ENCODE measurements at regions not wholly inside any gene's neighbourhood (a gene's known extent, or its start where the extent isn't known, plus 50 kb on each side); places are given as distances from the start of the nearest gene placed in this dataset.

GRCh38 chr2:128708106-128708816 lies 389.6 kb upstream of the HS6ST1 start:
- no peak for DNase-seq (ENCODE audit: low read depth in 3 of 3, low spot score in 1 of 3)

- DNase-seq (ENCODE audit: low read depth in 3 of 3, low spot score in 1 of 3): no peak
Observed at GRCh38 chr2:128710242-128710641, 391.6 kb upstream of the HS6ST1 start.

- DNase-seq (ENCODE audit: low read depth in 3 of 3, low spot score in 1 of 3): no peak
Observed at GRCh38 chr2:128710729-128711128, 392.1 kb upstream of the HS6ST1 start.

GRCh38 chr2:128714285-128714684 lies 395.6 kb upstream of the HS6ST1 start:
- DNase-seq (ENCODE audit: low read depth in 3 of 3, low spot score in 1 of 3): no peak

GRCh38 chr2:128714851-128715312 lies 396.2 kb upstream of the HS6ST1 start:
- DNase-seq (ENCODE audit: low read depth in 3 of 3, low spot score in 1 of 3): no peak

GRCh38 chr2:128715360-128715759 lies 396.7 kb upstream of the HS6ST1 start:
- DNase-seq (ENCODE audit: low read depth in 3 of 3, low spot score in 1 of 3): no peak

- no peak for DNase-seq (ENCODE audit: low read depth in 3 of 3, low spot score in 1 of 3)
Observed at GRCh38 chr2:128716299-128716721, 397.6 kb upstream of the HS6ST1 start.

GRCh38 chr2:128717758-128718710 lies 399.4 kb upstream of the HS6ST1 start:
- no peak for DNase-seq (ENCODE audit: low read depth in 3 of 3, low spot score in 1 of 3)

GRCh38 chr2:128720080-128721022 lies 401.7 kb upstream of the HS6ST1 start:
- no peak for DNase-seq (ENCODE audit: low read depth in 3 of 3, low spot score in 1 of 3)

- DNase-seq (ENCODE audit: low read depth in 3 of 3, low spot score in 1 of 3): no peak
Observed at GRCh38 chr2:128721096-128721495, 402.4 kb upstream of the HS6ST1 start.

GRCh38 chr2:128722489-128722888 lies 403.8 kb upstream of the HS6ST1 start:
- no peak for DNase-seq (ENCODE audit: low read depth in 3 of 3, low spot score in 1 of 3)

- no peak for DNase-seq (ENCODE audit: low read depth in 3 of 3, low spot score in 1 of 3)
Observed at GRCh38 chr2:128724547-128724946, 405.9 kb upstream of the HS6ST1 start.

- no peak for DNase-seq (ENCODE audit: low read depth in 3 of 3, low spot score in 1 of 3)
Observed at GRCh38 chr2:128724972-128725371, 406.3 kb upstream of the HS6ST1 start.

GRCh38 chr2:128726236-128726635 lies 407.6 kb upstream of the HS6ST1 start:
- DNase-seq (ENCODE audit: low read depth in 3 of 3, low spot score in 1 of 3): no peak

- DNase-seq (ENCODE audit: low read depth in 3 of 3, low spot score in 1 of 3): no peak
Observed at GRCh38 chr2:128726911-128727310, 408.2 kb upstream of the HS6ST1 start.

GRCh38 chr2:128727404-128727803 lies 408.7 kb upstream of the HS6ST1 start:
- no peak for DNase-seq (ENCODE audit: low read depth in 3 of 3, low spot score in 1 of 3)

GRCh38 chr2:128727914-128728313 lies 409.2 kb upstream of the HS6ST1 start:
- DNase-seq (ENCODE audit: low read depth in 3 of 3, low spot score in 1 of 3): no peak

GRCh38 chr2:128729051-128729450 lies 410.4 kb upstream of the HS6ST1 start:
- no peak for DNase-seq (ENCODE audit: low read depth in 3 of 3, low spot score in 1 of 3)

- no peak for DNase-seq (ENCODE audit: low read depth in 3 of 3, low spot score in 1 of 3)
Observed at GRCh38 chr2:128731994-128732650, 413.5 kb upstream of the HS6ST1 start.

- DNase-seq (ENCODE audit: low read depth in 3 of 3, low spot score in 1 of 3): no peak
Observed at GRCh38 chr2:128732976-128733431, 414.3 kb upstream of the HS6ST1 start.

All from stimulated activated CD4-positive, alpha-beta T cell treated with anti-CD3 and anti-CD28 coated beads, TNF-alpha, amount 100 ng/mL, for 1 hour (primary cell).